ENCODE measurements at regions not wholly inside any gene's neighbourhood (a gene's known extent, or its start where the extent isn't known, plus 50 kb on each side); places are given as distances from the start of the nearest gene placed in this dataset.

- Mint-ChIP-seq H3K27ac (no peak overlapping the region), H3K4me3 (no peak overlapping the region), H3K4me1 (no peaks in the 10 kb centered on the region), H3K27me3 (no peaks in the 10 kb centered on the region), H3K9me3 (ENCODE audit: insufficient read depth) (no peaks in the 10 kb centered on the region)
- DNase-seq (peak; percentile 11), ATAC-seq (ENCODE audit: low read depth) (no peak)
- ChIA-PET CTCF (interaction anchor here (0.7 to 1.8 kb wide), 9 partner anchors 10 to 830 kb away, joined by 3 to 6 read pairs (median 4); no protein-coding TSS in a partner anchor), POLR2A (no interaction called here)
- no peak overlapping the region for H2AFZ ChIP-seq (ENCODE audit: insufficient read depth, low read depth, low read length, poor library complexity, severe bottlenecking)
- no peak overlapping the region for H3K27ac ChIP-seq (ENCODE audit: low read length in 2 of 2)
- H3K36me3 ChIP-seq (replicated peaks in 1 of 2; ENCODE audit: control extremely low read depth in 1 of 2, control insufficient read depth in 1 of 2, extremely low read depth in 1 of 2, insufficient read depth in 2 of 2, low read length in 1 of 2): no peaks in the 10 kb centered on the region
- no peaks in the 10 kb centered on the region for H3K79me2 ChIP-seq (ENCODE audit: control insufficient read depth, insufficient read depth, low read length)
- intact Hi-C loops (cut with micrococcal nuclease): loop anchor here (1.0 kb wide), 1 partner anchor 247 kb away; no protein-coding TSS in a partner anchor
- no CpG with 5 or more reads among the region's 1 CpG for WGBS (ENCODE audit: insufficient coverage)
- no peaks in the 10 kb centered on the region for H3K4me1 ChIP-seq (ENCODE audit: control insufficient read depth in 2 of 2, insufficient read depth in 2 of 2, low read length in 2 of 2)
- H3K9ac ChIP-seq (ENCODE audit: low read length): no peak overlapping the region
- no peaks in the 10 kb centered on the region for H4K20me1 ChIP-seq (ENCODE audit: control insufficient read depth, insufficient read depth, low read length, poor library complexity, severe bottlenecking)
- TF ChIP-seq CTCF (IDR thresholded peaks at IDR 0.05): no peak
- TF ChIP-seq EZH2 (IDR thresholded peaks at IDR 0.05; ENCODE audit: borderline replicate concordance, insufficient read depth, low read depth, low read length, poor library complexity, severe bottlenecking): no peak
- H3K27me3 ChIP-seq (replicated peaks in 1 of 4; ENCODE audit: control extremely low read depth in 1 of 4, control insufficient read depth in 3 of 4, insufficient read depth in 4 of 4, low read length in 3 of 4): no peaks in the 10 kb centered on the region
- no peaks in the 10 kb centered on the region for H3K9me3 ChIP-seq (ENCODE audit: control extremely low read depth in 1 of 3, control insufficient read depth in 2 of 3, insufficient read depth in 1 of 3, low read length in 2 of 3)
- H3K4me3 ChIP-seq (ENCODE audit: control extremely low read depth in 1 of 5, extremely low read depth in 1 of 5, insufficient read depth in 1 of 5, low read depth in 2 of 5, low read length in 4 of 5): no peak overlapping the region
- no peak overlapping the region for H3K4me2 ChIP-seq (replicated peaks; ENCODE audit: low read depth, low read length, poor library complexity, severe bottlenecking)
These were observed 128.4 kb downstream of the RAP2B start for GRCh38 chr3:153290268-153291015.

- Histone ChIP-seq H3K27me3 (replicated peaks in 1 of 4; ENCODE audit: control extremely low read depth in 1 of 4, control insufficient read depth in 3 of 4, insufficient read depth in 4 of 4, low read length in 3 of 4) (no peaks in the 10 kb centered on the region), H3K4me3 (ENCODE audit: control extremely low read depth in 1 of 5, extremely low read depth in 1 of 5, insufficient read depth in 1 of 5, low read depth in 2 of 5, low read length in 4 of 5) (no peak overlapping the region), H3K9ac (ENCODE audit: low read length) (no peak overlapping the region), H3K4me1 (ENCODE audit: control insufficient read depth in 2 of 2, insufficient read depth in 2 of 2, low read length in 2 of 2) (no peaks in the 10 kb centered on the region), H3K27ac (ENCODE audit: low read length in 2 of 2) (no peak overlapping the region), H3K79me2 (ENCODE audit: control insufficient read depth, insufficient read depth, low read length) (no peaks in the 10 kb centered on the region), H3K36me3 (replicated peaks in 1 of 2; ENCODE audit: control extremely low read depth in 1 of 2, control insufficient read depth in 1 of 2, extremely low read depth in 1 of 2, insufficient read depth in 2 of 2, low read length in 1 of 2) (no peaks in the 10 kb centered on the region), H2AFZ (ENCODE audit: insufficient read depth, low read depth, low read length, poor library complexity, severe bottlenecking) (no peak overlapping the region), H3K9me3 (ENCODE audit: control extremely low read depth in 1 of 3, control insufficient read depth in 2 of 3, insufficient read depth in 1 of 3, low read length in 2 of 3) (no peaks in the 10 kb centered on the region), H4K20me1 (ENCODE audit: control insufficient read depth, insufficient read depth, low read length, poor library complexity, severe bottlenecking) (no peaks in the 10 kb centered on the region), H3K4me2 (replicated peaks; ENCODE audit: low read depth, low read length, poor library complexity, severe bottlenecking) (no peak overlapping the region)
- Mint-ChIP-seq H3K27me3 (no peaks in the 10 kb centered on the region), H3K9me3 (ENCODE audit: insufficient read depth) (no peaks in the 10 kb centered on the region), H3K4me1 (no peaks in the 10 kb centered on the region), H3K27ac (no peak overlapping the region), H3K4me3 (no peak overlapping the region)
- POLR2A ChIA-PET: no interaction called here
- CTCF ChIA-PET: interaction anchor here (1.1 to 1.8 kb wide), 6 partner anchors 11 to 265 kb away, joined by 3 to 6 read pairs (median 4); no protein-coding TSS in a partner anchor
- 58% methylated on average over 2 of the region's 3 CpGs for WGBS (ENCODE audit: insufficient coverage)
- DNase-seq: peak; percentile 11
- no peak for ATAC-seq (ENCODE audit: low read depth)
- TF ChIP-seq EZH2 (IDR thresholded peaks at IDR 0.05; ENCODE audit: borderline replicate concordance, insufficient read depth, low read depth, low read length, poor library complexity, severe bottlenecking): no peak
- TF ChIP-seq CTCF (IDR thresholded peaks at IDR 0.05): no peak
- intact Hi-C loops (cut with micrococcal nuclease): no loop called here
These were observed 129.1 kb downstream of the RAP2B start for GRCh38 chr3:153291059-153291685.
